Mucosa of gallbladder (tissue), 1 donor: ENCODE measurements at regions not wholly inside any gene's neighbourhood (a gene's known extent, or its start where the extent isn't known, plus 50 kb on each side); places are given as distances from the start of the nearest gene placed in this dataset.
"Not testable (repeated sequence)": the region's sequence is repeated elsewhere in the genome, so short reads cannot be mapped to it uniquely, and the experiment has no call there.

ENCODE experiments used
- DNase-seq: peaks from one replicate; pipeline ENCODE4 v3.0.0-alpha.2; 2020; ENCODE audit warnings: low spot score
- donor health status: DM: no; HTN: no; CAD: no.

- no peak for DNase-seq
Observed at GRCh38 chr1:30151826-30152225, 571.6 kb downstream of the MATN1 start.

GRCh38 chr1:30151119-30151518 is 572.3 kb downstream of the MATN1 start:
- no peak for DNase-seq

- DNase-seq: no peak
Observed at GRCh38 chr1:30149226-30149625, 574.2 kb downstream of the MATN1 start.

- no peak for DNase-seq
Observed at GRCh38 chr1:30148676-30149075, 574.7 kb downstream of the MATN1 start.

GRCh38 chr1:30147188-30147587 is 576.2 kb downstream of the MATN1 start:
- DNase-seq: no peak

- no peak for DNase-seq
Observed at GRCh38 chr1:30146448-30146847, 576.9 kb downstream of the MATN1 start.

- no peak for DNase-seq
Observed at GRCh38 chr1:30145723-30146303, 577.6 kb downstream of the MATN1 start.

- DNase-seq: no peak
Observed at GRCh38 chr1:30144831-30145230, 578.6 kb downstream of the MATN1 start.

- DNase-seq: no peak
Observed at GRCh38 chr1:30143517-30143916, 579.9 kb downstream of the MATN1 start.

- no peak for DNase-seq
Observed at GRCh38 chr1:30140566-30140965, 582.8 kb downstream of the MATN1 start.

- no peak for DNase-seq
Observed at GRCh38 chr1:30138891-30139290, 584.5 kb downstream of the MATN1 start.

GRCh38 chr1:30137001-30137400 is 586.4 kb downstream of the MATN1 start:
- DNase-seq: no peak

GRCh38 chr1:30135698-30136097 is 587.7 kb downstream of the MATN1 start:
- DNase-seq: no peak

GRCh38 chr1:30134466-30135217 is 588.7 kb downstream of the MATN1 start:
- DNase-seq: no peak

GRCh38 chr1:30133414-30134055 is 589.9 kb downstream of the MATN1 start:
- no peak for DNase-seq

- DNase-seq: no peak
Observed at GRCh38 chr1:30132602-30133286, 590.6 kb downstream of the MATN1 start.

GRCh38 chr1:30130566-30130965 is 592.8 kb downstream of the MATN1 start:
- not testable (repeated sequence) for DNase-seq

- no peak for DNase-seq
Observed at GRCh38 chr1:30130099-30130498, 593.3 kb downstream of the MATN1 start.

GRCh38 chr1:30129421-30130055 is 593.8 kb downstream of the MATN1 start:
- no peak for DNase-seq

- DNase-seq: no peak
Observed at GRCh38 chr1:30129001-30129408, 594.4 kb downstream of the MATN1 start.

GRCh38 chr1:30126848-30127247 is 596.5 kb downstream of the MATN1 start:
- no peak for DNase-seq

GRCh38 chr1:30125821-30126170 is 597.6 kb downstream of the MATN1 start:
- DNase-seq: no peak
